ENCODE measurements at regions not wholly inside any gene's neighbourhood (a gene's known extent, or its start where the extent isn't known, plus 50 kb on each side); places are given as distances from the start of the nearest gene placed in this dataset.

DNA sequence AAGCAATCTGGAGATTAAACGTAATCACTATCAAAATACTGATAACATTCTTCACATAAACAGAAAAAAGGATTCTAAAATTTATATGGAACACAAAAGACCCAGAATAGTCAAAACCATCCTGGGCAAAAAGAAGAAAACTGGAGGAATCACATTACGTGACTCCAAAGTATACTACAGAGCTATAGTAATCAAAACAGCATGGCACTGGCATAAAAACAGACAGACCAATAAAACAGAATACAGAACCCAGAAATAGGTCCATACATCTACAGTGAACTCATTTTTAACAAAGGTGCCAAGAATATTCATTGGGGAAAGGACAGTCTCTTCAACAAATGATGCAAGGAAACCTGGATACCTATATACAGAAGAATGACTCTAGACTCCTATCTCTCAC is 621.9 kb upstream of the CCDC54 start:
- Histone ChIP-seq H3K27ac (ENCODE audit: poor library complexity, severe bottlenecking) (no peak overlapping the region), H3K4me1 (ENCODE audit: insufficient read depth, poor library complexity, severe bottlenecking) (no peaks in the 10 kb centered on the region), H3K4me3 (ENCODE audit: severe bottlenecking) (no peak overlapping the region), H3K36me3 (ENCODE audit: low read depth) (no peaks in the 10 kb centered on the region), H3K9me3 (ENCODE audit: severe bottlenecking) (peaks cover 10% of the 10 kb centered on the region), H3K27me3 (ENCODE audit: insufficient read depth, poor library complexity, severe bottlenecking) (no peaks in the 10 kb centered on the region)
- no peak for TF ChIP-seq CTCF (IDR thresholded peaks at IDR 0.05; ENCODE audit: poor library complexity, severe bottlenecking)
- no peak for DNase-seq (ENCODE audit: low spot score)
- no peak for ATAC-seq (ENCODE audit: low read depth)

DNA sequence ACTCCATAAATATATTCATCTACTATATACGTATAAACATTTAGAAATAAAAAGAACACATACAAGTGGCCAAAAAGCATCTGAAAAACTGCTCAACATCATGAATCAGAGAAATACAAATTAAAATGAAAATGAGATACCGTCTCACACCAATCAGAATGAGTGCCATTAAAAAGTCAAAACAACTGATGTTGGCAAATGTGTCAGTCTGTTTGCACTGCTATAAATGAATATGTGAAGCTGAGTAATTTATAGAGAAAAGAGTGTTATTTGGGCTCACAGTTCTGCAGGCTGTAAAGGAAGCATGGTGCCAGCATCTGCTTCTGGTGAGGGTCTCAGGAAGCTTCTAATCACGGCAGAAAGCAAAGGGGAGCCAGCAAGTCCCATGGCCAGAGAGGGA is 620.3 kb upstream of the CCDC54 start:
- DNase-seq (ENCODE audit: low spot score) (no peak), ATAC-seq (ENCODE audit: low read depth) (no peak)
- Histone ChIP-seq H3K9me3 (ENCODE audit: severe bottlenecking) (peaks cover 10% of the 10 kb centered on the region), H3K27ac (ENCODE audit: poor library complexity, severe bottlenecking) (no peak overlapping the region), H3K4me1 (ENCODE audit: insufficient read depth, poor library complexity, severe bottlenecking) (no peaks in the 10 kb centered on the region), H3K27me3 (ENCODE audit: insufficient read depth, poor library complexity, severe bottlenecking) (no peaks in the 10 kb centered on the region), H3K36me3 (ENCODE audit: low read depth) (no peaks in the 10 kb centered on the region), H3K4me3 (ENCODE audit: severe bottlenecking) (no peak overlapping the region)
- TF ChIP-seq CTCF (IDR thresholded peaks at IDR 0.05; ENCODE audit: poor library complexity, severe bottlenecking): no peak

- ATAC-seq (ENCODE audit: low read depth) (no peak), DNase-seq (ENCODE audit: low spot score) (no peak)
- Histone ChIP-seq H3K27ac (ENCODE audit: poor library complexity, severe bottlenecking) (no peak overlapping the region), H3K27me3 (ENCODE audit: insufficient read depth, poor library complexity, severe bottlenecking) (no peaks in the 10 kb centered on the region), H3K9me3 (ENCODE audit: severe bottlenecking) (peaks cover 10% of the 10 kb centered on the region), H3K36me3 (ENCODE audit: low read depth) (no peaks in the 10 kb centered on the region), H3K4me3 (ENCODE audit: severe bottlenecking) (no peak overlapping the region), H3K4me1 (ENCODE audit: insufficient read depth, poor library complexity, severe bottlenecking) (no peaks in the 10 kb centered on the region)
- TF ChIP-seq CTCF (IDR thresholded peaks at IDR 0.05; ENCODE audit: poor library complexity, severe bottlenecking): no peak
Observed at GRCh38 chr3:106758459-106758858, 618.8 kb upstream of the CCDC54 start.

GRCh38 chr3:106759731-106760130 is 617.5 kb upstream of the CCDC54 start:
- ATAC-seq (ENCODE audit: low read depth) (no peak), DNase-seq (ENCODE audit: low spot score) (no peak)
- H3K27ac ChIP-seq (ENCODE audit: poor library complexity, severe bottlenecking): no peak overlapping the region
- H3K9me3 ChIP-seq (ENCODE audit: severe bottlenecking): peaks cover 10% of the 10 kb centered on the region
- H3K4me1 ChIP-seq (ENCODE audit: insufficient read depth, poor library complexity, severe bottlenecking): peaks cover 1% of the 10 kb centered on the region
- no peak overlapping the region for H3K4me3 ChIP-seq (ENCODE audit: severe bottlenecking)
- H3K36me3 ChIP-seq (ENCODE audit: low read depth): no peaks in the 10 kb centered on the region
- H3K27me3 ChIP-seq (ENCODE audit: insufficient read depth, poor library complexity, severe bottlenecking): no peaks in the 10 kb centered on the region
- TF ChIP-seq CTCF (IDR thresholded peaks at IDR 0.05; ENCODE audit: poor library complexity, severe bottlenecking): no peak

DNA sequence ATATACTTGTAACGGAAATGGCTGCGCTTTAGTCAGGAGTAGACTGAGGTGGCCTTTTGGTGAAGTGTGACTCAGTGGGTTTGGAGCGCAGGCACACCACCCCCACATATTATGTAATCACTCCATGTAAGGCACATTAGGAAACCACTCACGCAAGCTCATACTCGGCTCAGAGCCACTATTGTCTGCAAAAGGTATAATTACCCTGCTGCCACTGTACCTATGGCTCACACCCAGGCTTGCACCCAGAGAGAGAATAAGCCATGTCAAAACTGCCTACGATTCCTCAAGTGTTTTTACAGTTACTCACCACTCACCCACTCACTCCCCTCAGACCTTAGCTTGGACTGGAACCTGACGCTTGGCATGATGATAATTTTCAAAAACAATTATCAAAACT is 611.9 kb upstream of the CCDC54 start:
- no peak for TF ChIP-seq CTCF (IDR thresholded peaks at IDR 0.05; ENCODE audit: poor library complexity, severe bottlenecking)
- Histone ChIP-seq H3K4me3 (ENCODE audit: severe bottlenecking) (no peak overlapping the region), H3K9me3 (ENCODE audit: severe bottlenecking) (no peaks in the 10 kb centered on the region), H3K27me3 (ENCODE audit: insufficient read depth, poor library complexity, severe bottlenecking) (no peaks in the 10 kb centered on the region), H3K36me3 (ENCODE audit: low read depth) (no peaks in the 10 kb centered on the region), H3K4me1 (ENCODE audit: insufficient read depth, poor library complexity, severe bottlenecking) (peaks cover 14% of the 10 kb centered on the region), H3K27ac (ENCODE audit: poor library complexity, severe bottlenecking) (peak overlapping the region; percentile 87)
- DNase-seq (ENCODE audit: low spot score): peak; percentile 84
- peak; percentile 99 for ATAC-seq (ENCODE audit: low read depth)
